ENCODE measurements at regions not wholly inside any gene's neighbourhood (a gene's known extent, or its start where the extent isn't known, plus 50 kb on each side); places are given as distances from the start of the nearest gene placed in this dataset.

GRCh38 chr5:74562122-74562521, 78.4 kb downstream of the ENC1 start:
- intact Hi-C loops (cut with DNase I) = no loop called here
- ATAC-seq = no peak
- no peak overlapping the region for H3K27ac ChIP-seq
- no peak for DNase-seq
- no peak for TF ChIP-seq CTCF (IDR thresholded peaks at IDR 0.05)
- no peaks in the 10 kb centered on the region for H3K4me1 ChIP-seq
- no peak overlapping the region for H3K4me3 ChIP-seq
- WGBS, 3 donors = 64 to 70% (median 64%) methylated on average over 5 of the region's 5 CpGs
- H3K36me3 ChIP-seq (ENCODE audit: insufficient read depth in 1 of 2, low read depth in 1 of 2) = no peaks in the 10 kb centered on the region
- no peaks in the 10 kb centered on the region for H3K27me3 ChIP-seq (ENCODE audit: insufficient read depth in 3 of 3, low read length in 2 of 3)
- no peaks in the 10 kb centered on the region for H3K9me3 ChIP-seq

GRCh38 chr5:74560245-74560644, 80.3 kb downstream of the ENC1 start:
- no peaks in the 10 kb centered on the region for H3K27me3 ChIP-seq (ENCODE audit: insufficient read depth in 3 of 3, low read length in 2 of 3)
- ATAC-seq (no peak), DNase-seq (no peak)
- no peak overlapping the region for H3K4me3 ChIP-seq
- no peaks in the 10 kb centered on the region for H3K9me3 ChIP-seq
- no peaks in the 10 kb centered on the region for H3K36me3 ChIP-seq (ENCODE audit: insufficient read depth in 1 of 2, low read depth in 1 of 2)
- no peak overlapping the region for H3K27ac ChIP-seq
- no peak for TF ChIP-seq CTCF (IDR thresholded peaks at IDR 0.05)
- H3K4me1 ChIP-seq = no peaks in the 10 kb centered on the region
- intact Hi-C loops (cut with DNase I) = no loop called here

DNA sequence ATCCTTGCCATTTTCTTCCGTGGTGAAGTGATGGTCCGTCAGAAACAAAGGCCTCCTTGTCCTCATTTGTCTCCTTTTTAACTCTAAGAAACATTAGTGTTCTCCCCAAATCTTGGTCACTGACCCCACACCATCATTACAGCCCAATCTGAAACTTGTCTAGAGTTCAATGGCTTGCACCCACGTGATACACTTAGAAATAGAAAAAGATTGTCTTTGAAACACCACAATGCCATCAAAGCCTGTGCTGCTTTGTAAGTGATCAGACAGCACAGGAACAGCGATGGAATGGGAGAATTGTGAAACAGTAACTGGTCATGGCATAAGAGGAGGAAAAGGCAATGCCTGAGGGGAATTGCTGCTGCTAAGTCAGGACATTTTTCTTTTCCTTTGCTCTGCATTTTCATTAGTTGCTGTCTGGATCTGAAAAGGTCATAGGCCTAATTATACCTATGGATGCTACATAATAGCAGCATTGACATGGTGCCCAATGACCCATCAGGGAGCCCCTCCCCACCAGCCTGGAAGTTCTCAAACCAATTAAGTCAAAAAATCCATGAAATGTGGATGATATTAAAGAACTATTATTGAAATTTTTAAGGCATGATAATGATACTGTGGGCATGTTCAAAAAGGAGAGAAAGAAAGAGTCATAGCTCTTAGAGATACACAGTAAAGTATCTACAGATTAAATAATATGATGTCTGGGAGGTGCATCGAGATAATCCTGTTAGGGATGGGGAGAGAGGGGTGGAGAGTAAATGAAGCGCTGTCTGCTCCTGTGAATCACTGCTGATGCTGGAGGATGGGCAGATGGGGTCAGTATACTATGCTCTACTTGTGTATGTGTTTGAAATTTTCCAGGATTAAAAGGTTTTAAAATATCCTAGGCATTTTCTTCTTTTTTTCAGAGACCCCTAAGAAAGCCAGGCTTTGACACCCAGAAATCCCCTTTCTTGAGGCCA, 83.6 kb downstream of the ENC1 start:
- DNase-seq = no peak
- H3K4me1 ChIP-seq = no peaks in the 10 kb centered on the region
- no peak for TF ChIP-seq CTCF (IDR thresholded peaks at IDR 0.05)
- intact Hi-C loops (cut with DNase I) = no loop called here
- no peaks in the 10 kb centered on the region for H3K36me3 ChIP-seq (ENCODE audit: insufficient read depth in 1 of 2, low read depth in 1 of 2)
- WGBS, 3 donors = 85 to 89% (median 86%) methylated on average over 6 of the region's 6 CpGs
- no peaks in the 10 kb centered on the region for H3K9me3 ChIP-seq
- ATAC-seq = no peak
- H3K4me3 ChIP-seq = no peak overlapping the region
- H3K27ac ChIP-seq = no peak overlapping the region
- no peaks in the 10 kb centered on the region for H3K27me3 ChIP-seq (ENCODE audit: insufficient read depth in 3 of 3, low read length in 2 of 3)

GRCh38 chr5:74556006-74556405, 84.5 kb downstream of the ENC1 start:
- intact Hi-C loops (cut with DNase I) = no loop called here
- DNase-seq = no peak
- TF ChIP-seq CTCF (IDR thresholded peaks at IDR 0.05) = no peak
- Histone ChIP-seq H3K27ac (no peak overlapping the region), H3K9me3 (no peaks in the 10 kb centered on the region), H3K36me3 (ENCODE audit: insufficient read depth in 1 of 2, low read depth in 1 of 2) (no peaks in the 10 kb centered on the region), H3K4me1 (no peaks in the 10 kb centered on the region), H3K27me3 (ENCODE audit: insufficient read depth in 3 of 3, low read length in 2 of 3) (no peaks in the 10 kb centered on the region), H3K4me3 (no peak overlapping the region)
- no peak for ATAC-seq
- WGBS, 3 donors = 75 to 79% (median 77%) methylated on average over 3 of the region's 3 CpGs

DNA sequence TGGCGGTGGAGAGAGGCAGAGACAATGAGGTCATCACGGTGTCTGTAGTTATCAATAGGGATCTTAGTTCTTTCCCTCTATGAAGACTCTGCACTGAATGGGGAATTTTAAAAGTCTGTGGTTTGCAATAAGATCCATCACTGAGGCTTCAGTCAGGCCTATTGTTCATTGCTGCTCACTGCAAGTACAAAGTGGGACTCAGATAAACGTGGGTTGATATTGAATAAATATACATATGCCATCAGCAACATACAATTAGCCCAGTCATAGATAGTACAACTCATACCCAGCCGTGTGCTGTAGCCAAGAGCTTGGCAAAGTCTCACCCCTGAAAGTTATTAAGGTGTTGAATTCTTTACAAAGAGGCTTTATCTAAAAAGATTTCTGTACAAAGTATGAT, 88.4 kb downstream of the ENC1 start:
- H3K27me3 ChIP-seq (ENCODE audit: insufficient read depth in 3 of 3, low read length in 2 of 3) = no peaks in the 10 kb centered on the region
- intact Hi-C loops (cut with DNase I) = no loop called here
- H3K27ac ChIP-seq = no peak overlapping the region
- H3K36me3 ChIP-seq (ENCODE audit: insufficient read depth in 1 of 2, low read depth in 1 of 2) = no peaks in the 10 kb centered on the region
- DNase-seq (no peak), ATAC-seq (no peak)
- 85 to 86% (median 86%) methylated on average over 4 of the region's 4 CpGs for WGBS, 3 donors
- no peak overlapping the region for H3K4me3 ChIP-seq
- TF ChIP-seq CTCF (IDR thresholded peaks at IDR 0.05) = no peak
- no peaks in the 10 kb centered on the region for H3K9me3 ChIP-seq
- no peaks in the 10 kb centered on the region for H3K4me1 ChIP-seq
